ENCODE measurements at regions not wholly inside any gene's neighbourhood (a gene's known extent, or its start where the extent isn't known, plus 50 kb on each side); places are given as distances from the start of the nearest gene placed in this dataset.

GRCh38 chr2:6067089-6067488 is 374.9 kb downstream of the SOX11 start:
- Mint-ChIP-seq H3K9me3 (no peaks in the 10 kb centered on the region), H3K4me1 (no peaks in the 10 kb centered on the region), H3K27ac (no peak overlapping the region), H3K27me3 (no peaks in the 10 kb centered on the region), H3K4me3 (no peak overlapping the region), H3K36me3 (ENCODE audit: low read depth) (no peaks in the 10 kb centered on the region)
- CTCF ChIA-PET, result no interaction called here
- POLR2A ChIA-PET, result no interaction called here
- DNase-seq, result no peak

- no peak for DNase-seq
- Mint-ChIP-seq H3K36me3 (ENCODE audit: low read depth) (no peaks in the 10 kb centered on the region), H3K4me3 (no peak overlapping the region), H3K27ac (no peak overlapping the region), H3K27me3 (no peaks in the 10 kb centered on the region), H3K4me1 (no peaks in the 10 kb centered on the region), H3K9me3 (no peaks in the 10 kb centered on the region)
- ChIA-PET POLR2A (no interaction called here), CTCF (no interaction called here)
Observed at GRCh38 chr2:6067806-6068205, 375.6 kb downstream of the SOX11 start.

GRCh38 chr2:6068429-6068828 is 376.2 kb downstream of the SOX11 start:
- POLR2A ChIA-PET, result no interaction called here
- no peak overlapping the region for H3K4me3 Mint-ChIP-seq
- no peaks in the 10 kb centered on the region for H3K27me3 Mint-ChIP-seq
- H3K36me3 Mint-ChIP-seq (ENCODE audit: low read depth), result no peaks in the 10 kb centered on the region
- H3K9me3 Mint-ChIP-seq, result no peaks in the 10 kb centered on the region
- no peak for DNase-seq
- H3K27ac Mint-ChIP-seq, result no peak overlapping the region
- CTCF ChIA-PET, result no interaction called here
- no peaks in the 10 kb centered on the region for H3K4me1 Mint-ChIP-seq

GRCh38 chr2:6069381-6069780 is 377.2 kb downstream of the SOX11 start:
- no peaks in the 10 kb centered on the region for H3K9me3 Mint-ChIP-seq
- no peak for DNase-seq
- H3K36me3 Mint-ChIP-seq (ENCODE audit: low read depth), result no peaks in the 10 kb centered on the region
- CTCF ChIA-PET, result no interaction called here
- H3K4me3 Mint-ChIP-seq, result no peak overlapping the region
- POLR2A ChIA-PET, result no interaction called here
- no peaks in the 10 kb centered on the region for H3K27me3 Mint-ChIP-seq
- no peaks in the 10 kb centered on the region for H3K4me1 Mint-ChIP-seq
- no peak overlapping the region for H3K27ac Mint-ChIP-seq

DNA sequence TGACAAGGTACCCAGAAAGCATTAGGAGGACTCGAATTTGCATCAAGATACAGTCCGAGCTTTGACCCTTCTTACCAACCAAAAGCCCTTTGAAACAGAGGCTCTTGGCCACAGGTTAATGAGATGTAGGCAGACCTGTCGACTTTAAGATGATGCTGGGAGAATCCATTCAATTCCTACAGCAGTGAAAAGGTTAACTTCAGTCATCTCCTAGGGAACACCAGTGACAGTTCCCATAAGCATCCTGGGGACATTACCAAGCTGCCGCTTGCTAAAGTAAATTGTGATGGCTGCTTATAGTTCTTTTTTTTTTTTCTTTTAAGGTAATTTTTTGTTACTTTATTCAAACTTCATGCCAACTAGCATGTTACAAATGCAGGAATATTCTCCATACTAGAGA is 379.3 kb downstream of the SOX11 start:
- Mint-ChIP-seq H3K4me3 (no peak overlapping the region), H3K4me1 (no peaks in the 10 kb centered on the region), H3K36me3 (ENCODE audit: low read depth) (no peaks in the 10 kb centered on the region), H3K27me3 (no peaks in the 10 kb centered on the region), H3K27ac (no peak overlapping the region), H3K9me3 (no peaks in the 10 kb centered on the region)
- ChIA-PET CTCF (no interaction called here), POLR2A (no interaction called here)
- DNase-seq, result no peak

DNA sequence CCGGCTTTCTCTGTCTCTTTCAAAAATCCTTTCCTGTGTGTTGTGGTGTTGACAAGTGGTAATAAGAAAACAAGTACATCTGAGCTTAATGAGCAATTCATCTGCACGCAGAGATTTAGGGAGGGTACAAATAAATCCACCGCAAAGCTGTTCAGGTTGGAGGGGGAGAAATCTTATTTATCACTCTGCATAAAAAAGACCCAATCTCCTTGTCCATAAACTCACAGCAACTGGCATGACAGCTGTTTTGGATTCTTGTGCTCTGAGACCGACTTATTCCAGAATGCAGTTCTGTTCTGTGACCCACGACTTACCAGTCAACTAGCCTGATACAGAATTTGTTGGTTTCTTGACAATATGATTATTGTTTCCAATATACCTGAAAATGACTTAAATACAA is 380.1 kb downstream of the SOX11 start:
- ChIA-PET POLR2A (no interaction called here), CTCF (no interaction called here)
- H3K27ac Mint-ChIP-seq, result no peak overlapping the region
- H3K36me3 Mint-ChIP-seq (ENCODE audit: low read depth), result no peaks in the 10 kb centered on the region
- no peaks in the 10 kb centered on the region for H3K4me1 Mint-ChIP-seq
- DNase-seq, result no peak
- no peaks in the 10 kb centered on the region for H3K9me3 Mint-ChIP-seq
- no peaks in the 10 kb centered on the region for H3K27me3 Mint-ChIP-seq
- no peak overlapping the region for H3K4me3 Mint-ChIP-seq

- Mint-ChIP-seq H3K9me3 (no peaks in the 10 kb centered on the region), H3K4me3 (no peak overlapping the region), H3K4me1 (no peaks in the 10 kb centered on the region), H3K27me3 (no peaks in the 10 kb centered on the region), H3K27ac (no peak overlapping the region), H3K36me3 (ENCODE audit: low read depth) (no peaks in the 10 kb centered on the region)
- no peak for DNase-seq
- ChIA-PET POLR2A (no interaction called here), CTCF (no interaction called here)
Observed at GRCh38 chr2:6072768-6073167, 380.6 kb downstream of the SOX11 start.

- no peaks in the 10 kb centered on the region for H3K4me1 Mint-ChIP-seq
- H3K9me3 Mint-ChIP-seq, result no peaks in the 10 kb centered on the region
- DNase-seq, result no peak
- H3K27me3 Mint-ChIP-seq, result no peaks in the 10 kb centered on the region
- H3K36me3 Mint-ChIP-seq (ENCODE audit: low read depth), result no peaks in the 10 kb centered on the region
- CTCF ChIA-PET, result no interaction called here
- H3K27ac Mint-ChIP-seq, result no peak overlapping the region
- POLR2A ChIA-PET, result no interaction called here
- no peak overlapping the region for H3K4me3 Mint-ChIP-seq
Observed at GRCh38 chr2:6073191-6074088, 381.3 kb downstream of the SOX11 start.

GRCh38 chr2:6074089-6074643 is 382.0 kb downstream of the SOX11 start:
- POLR2A ChIA-PET, result no interaction called here
- no peaks in the 10 kb centered on the region for H3K9me3 Mint-ChIP-seq
- DNase-seq, result no peak
- no peaks in the 10 kb centered on the region for H3K4me1 Mint-ChIP-seq
- no peak overlapping the region for H3K27ac Mint-ChIP-seq
- H3K36me3 Mint-ChIP-seq (ENCODE audit: low read depth), result no peaks in the 10 kb centered on the region
- CTCF ChIA-PET, result no interaction called here
- H3K4me3 Mint-ChIP-seq, result no peak overlapping the region
- H3K27me3 Mint-ChIP-seq, result no peaks in the 10 kb centered on the region

GRCh38 chr2:6077585-6077984 is 385.4 kb downstream of the SOX11 start:
- H3K9me3 Mint-ChIP-seq, result no peaks in the 10 kb centered on the region
- DNase-seq, result no peak
- CTCF ChIA-PET, result no interaction called here
- no peaks in the 10 kb centered on the region for H3K27me3 Mint-ChIP-seq
- no peak overlapping the region for H3K4me3 Mint-ChIP-seq
- H3K36me3 Mint-ChIP-seq (ENCODE audit: low read depth), result no peaks in the 10 kb centered on the region
- no peak overlapping the region for H3K27ac Mint-ChIP-seq
- no peaks in the 10 kb centered on the region for H3K4me1 Mint-ChIP-seq
- POLR2A ChIA-PET, result no interaction called here

DNA sequence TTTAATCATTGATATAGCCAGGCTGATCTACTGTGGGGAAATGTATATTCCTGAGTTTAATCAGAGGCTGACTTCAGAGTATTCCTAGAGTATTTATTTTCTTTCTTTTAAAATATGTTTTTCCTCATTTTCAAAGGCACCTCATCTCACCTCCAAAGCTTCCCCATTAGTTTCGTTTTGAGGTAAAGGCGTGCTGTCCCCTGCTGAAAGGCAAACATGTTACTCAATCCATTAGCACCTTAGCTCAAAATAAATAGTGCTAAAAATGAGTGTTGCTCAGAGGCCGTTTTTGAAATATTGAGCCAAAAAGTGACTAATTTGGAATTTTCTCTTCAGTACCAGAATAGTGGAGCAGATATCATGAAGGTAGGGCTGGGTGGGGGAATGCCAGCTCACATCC is 386.2 kb downstream of the SOX11 start:
- H3K9me3 Mint-ChIP-seq, result no peaks in the 10 kb centered on the region
- CTCF ChIA-PET, result no interaction called here
- no peaks in the 10 kb centered on the region for H3K36me3 Mint-ChIP-seq (ENCODE audit: low read depth)
- DNase-seq, result no peak
- POLR2A ChIA-PET, result no interaction called here
- no peak overlapping the region for H3K4me3 Mint-ChIP-seq
- H3K4me1 Mint-ChIP-seq, result no peaks in the 10 kb centered on the region
- no peak overlapping the region for H3K27ac Mint-ChIP-seq
- no peaks in the 10 kb centered on the region for H3K27me3 Mint-ChIP-seq

- no peaks in the 10 kb centered on the region for H3K36me3 Mint-ChIP-seq (ENCODE audit: low read depth)
Observed at GRCh38 chr2:6079405-6079804, 387.2 kb downstream of the SOX11 start.

GRCh38 chr2:6080932-6081753 is 389.0 kb downstream of the SOX11 start:
- H3K27me3 Mint-ChIP-seq, result no peaks in the 10 kb centered on the region
- CTCF ChIA-PET, result no interaction called here
- DNase-seq, result no peak
- POLR2A ChIA-PET, result no interaction called here
- no peak overlapping the region for H3K27ac Mint-ChIP-seq
- H3K36me3 Mint-ChIP-seq (ENCODE audit: low read depth), result no peaks in the 10 kb centered on the region
- no peaks in the 10 kb centered on the region for H3K4me1 Mint-ChIP-seq
- no peaks in the 10 kb centered on the region for H3K9me3 Mint-ChIP-seq
- no peak overlapping the region for H3K4me3 Mint-ChIP-seq

More at GRCh38 chr2:6079405-6079804, 387.2 kb downstream of the SOX11 start:
- Mint-ChIP-seq H3K9me3 (no peaks in the 10 kb centered on the region), H3K4me1 (no peaks in the 10 kb centered on the region), H3K27me3 (no peaks in the 10 kb centered on the region), H3K27ac (no peak overlapping the region), H3K4me3 (no peak overlapping the region)
- ChIA-PET CTCF (no interaction called here), POLR2A (no interaction called here)
- DNase-seq, result no peak
